ENCODE measurements at regions not wholly inside any gene's neighbourhood (a gene's known extent, or its start where the extent isn't known, plus 50 kb on each side); places are given as distances from the start of the nearest gene placed in this dataset.
"Not testable (repeated sequence)": the region's sequence is repeated elsewhere in the genome, so short reads cannot be mapped to it uniquely, and the experiment has no call there.

- TF ChIP-seq, protein P1, sequence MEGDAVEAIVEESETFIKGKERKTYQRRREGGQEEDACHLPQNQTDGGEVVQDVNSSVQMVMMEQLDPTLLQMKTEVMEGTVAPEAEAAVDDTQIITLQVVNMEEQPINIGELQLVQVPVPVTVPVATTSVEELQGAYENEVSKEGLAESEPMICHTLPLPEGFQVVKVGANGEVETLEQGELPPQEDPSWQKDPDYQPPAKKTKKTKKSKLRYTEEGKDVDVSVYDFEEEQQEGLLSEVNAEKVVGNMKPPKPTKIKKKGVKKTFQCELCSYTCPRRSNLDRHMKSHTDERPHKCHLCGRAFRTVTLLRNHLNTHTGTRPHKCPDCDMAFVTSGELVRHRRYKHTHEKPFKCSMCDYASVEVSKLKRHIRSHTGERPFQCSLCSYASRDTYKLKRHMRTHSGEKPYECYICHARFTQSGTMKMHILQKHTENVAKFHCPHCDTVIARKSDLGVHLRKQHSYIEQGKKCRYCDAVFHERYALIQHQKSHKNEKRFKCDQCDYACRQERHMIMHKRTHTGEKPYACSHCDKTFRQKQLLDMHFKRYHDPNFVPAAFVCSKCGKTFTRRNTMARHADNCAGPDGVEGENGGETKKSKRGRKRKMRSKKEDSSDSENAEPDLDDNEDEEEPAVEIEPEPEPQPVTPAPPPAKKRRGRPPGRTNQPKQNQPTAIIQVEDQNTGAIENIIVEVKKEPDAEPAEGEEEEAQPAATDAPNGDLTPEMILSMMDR (conservative IDR thresholded peaks at IDR 0.05): no peak
- no peak overlapping the region for H3K27ac ChIP-seq
Measured at GRCh38 chr12:128018067-128018466, 248.9 kb upstream of the TMEM132C start.

DNA sequence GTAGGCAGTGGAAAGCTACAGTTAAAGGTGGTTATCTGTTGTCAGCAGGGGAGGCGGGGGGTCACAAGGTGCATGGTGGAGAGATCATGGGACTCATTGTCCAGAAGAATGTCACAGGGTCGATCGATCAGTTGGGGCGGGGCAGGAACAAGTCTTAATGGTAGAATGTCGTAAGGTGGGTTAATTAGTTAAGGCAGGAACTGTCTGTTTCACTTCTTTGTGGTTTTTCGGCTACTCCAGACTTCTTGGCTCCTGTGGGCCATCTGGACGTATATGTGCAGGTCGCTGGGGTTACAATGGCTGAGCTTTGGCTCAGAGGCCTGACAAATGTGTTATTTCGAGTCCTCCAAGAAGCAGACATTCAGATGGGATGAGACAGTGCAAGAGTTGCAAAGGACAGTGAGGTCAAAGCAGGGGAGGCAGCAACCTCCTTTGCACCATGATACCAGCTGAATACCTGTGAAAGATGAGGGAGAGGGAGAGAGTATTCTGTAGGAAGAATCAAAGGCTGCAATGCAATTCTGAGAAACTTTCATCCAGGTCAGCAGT lies 246.9 kb upstream of the TMEM132C start:
- no peak overlapping the region for H3K27ac ChIP-seq
- TF ChIP-seq, protein P1 (conservative IDR thresholded peaks at IDR 0.05): no peak

DNA sequence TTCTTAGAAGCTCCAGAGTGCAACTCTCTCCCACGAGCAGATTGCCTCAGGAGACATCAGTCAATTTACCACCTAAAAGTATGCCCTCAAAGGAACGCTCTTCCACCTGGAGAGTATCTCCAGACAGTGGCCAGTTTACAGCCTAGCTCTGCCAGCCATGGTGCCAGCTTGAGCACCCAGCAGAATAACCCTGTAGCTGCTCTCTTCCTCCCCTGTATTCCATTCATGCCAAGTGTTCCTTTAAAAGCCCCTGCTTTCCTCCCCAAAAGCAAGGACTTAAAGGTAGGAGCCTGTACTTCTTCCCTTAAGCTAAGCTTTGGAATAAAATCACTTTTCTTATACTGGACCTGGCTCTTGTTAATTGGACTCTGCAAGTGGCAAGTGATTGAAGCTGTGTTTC lies 245.4 kb upstream of the TMEM132C start:
- no peak overlapping the region for H3K27ac ChIP-seq
- TF ChIP-seq, protein P1 (conservative IDR thresholded peaks at IDR 0.05): no peak

DNA sequence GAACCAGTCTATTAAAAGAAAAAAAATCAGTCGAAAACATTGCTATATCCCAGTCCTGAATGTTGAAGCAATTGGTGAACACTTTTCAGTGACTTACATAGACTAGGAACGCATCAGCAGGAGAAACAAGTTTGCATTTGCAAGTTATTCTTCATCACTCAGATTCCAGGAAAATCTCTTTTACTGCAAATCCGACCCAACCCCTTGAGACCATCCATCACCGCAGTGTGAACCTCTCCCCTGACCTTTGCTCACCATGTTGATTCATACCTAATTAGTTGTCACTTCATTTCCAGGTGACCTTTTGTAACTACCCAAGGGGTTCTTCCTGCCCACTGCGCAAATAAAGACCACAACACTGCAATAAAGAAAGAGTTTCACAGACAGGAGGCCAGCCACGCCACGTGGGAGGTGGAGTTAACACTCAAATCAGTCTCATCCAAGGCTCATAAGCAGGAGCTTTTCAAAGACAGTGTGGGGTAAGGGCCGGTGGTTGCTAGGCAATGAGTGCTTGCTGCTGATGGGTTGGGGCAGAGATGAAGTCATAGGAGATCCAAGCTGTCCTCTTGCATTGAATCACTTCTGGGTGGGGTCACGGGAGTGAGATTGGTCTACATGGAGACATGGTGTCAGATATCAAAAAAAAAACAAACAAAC lies 241.3 kb upstream of the TMEM132C start:
- H3K27ac ChIP-seq: no peak overlapping the region
- TF ChIP-seq, protein P1 (conservative IDR thresholded peaks at IDR 0.05): no peak

DNA sequence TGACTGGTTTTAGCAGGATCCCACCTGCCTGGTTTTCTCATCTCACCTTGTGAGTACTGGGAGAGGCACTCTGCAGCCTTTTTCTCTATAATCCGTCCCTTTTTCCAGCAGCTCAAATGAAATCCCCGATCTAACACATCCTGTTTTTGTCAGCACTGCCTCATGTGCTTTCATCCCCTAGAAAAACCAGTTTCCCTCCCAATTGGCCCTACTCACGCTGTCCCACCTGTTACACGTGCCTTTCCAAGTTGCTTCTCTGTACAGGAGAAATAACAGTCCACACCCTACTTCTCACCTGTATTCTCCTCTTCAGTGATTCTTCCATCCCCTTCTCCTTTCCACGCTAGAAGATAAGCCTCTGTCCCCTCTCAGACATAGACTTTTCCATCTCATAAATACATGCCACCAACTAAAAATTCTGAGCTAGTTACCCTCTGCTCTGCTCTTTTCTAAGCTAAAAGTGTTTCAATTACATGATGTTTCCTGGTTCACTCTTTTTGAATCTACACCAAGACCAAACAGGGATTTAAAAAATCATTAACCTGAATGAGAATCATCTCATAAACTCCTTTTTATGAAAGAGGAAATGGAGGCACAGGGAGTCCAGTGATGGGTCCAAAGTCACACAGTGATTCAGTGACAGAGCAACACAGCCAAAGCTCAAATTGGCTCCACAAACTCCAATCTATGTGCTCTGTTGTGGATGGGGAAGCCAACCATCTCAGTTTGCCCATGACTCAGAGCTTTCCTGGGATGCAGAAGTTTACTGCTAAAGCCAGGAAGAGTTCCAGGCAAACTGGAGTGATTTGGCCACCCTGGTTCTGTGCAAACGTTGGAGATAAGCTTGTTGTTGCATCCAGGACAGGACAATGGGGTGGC lies 240.0 kb upstream of the TMEM132C start:
- H3K27ac ChIP-seq: no peak overlapping the region
- TF ChIP-seq, protein P1 (conservative IDR thresholded peaks at IDR 0.05): no peak

DNA sequence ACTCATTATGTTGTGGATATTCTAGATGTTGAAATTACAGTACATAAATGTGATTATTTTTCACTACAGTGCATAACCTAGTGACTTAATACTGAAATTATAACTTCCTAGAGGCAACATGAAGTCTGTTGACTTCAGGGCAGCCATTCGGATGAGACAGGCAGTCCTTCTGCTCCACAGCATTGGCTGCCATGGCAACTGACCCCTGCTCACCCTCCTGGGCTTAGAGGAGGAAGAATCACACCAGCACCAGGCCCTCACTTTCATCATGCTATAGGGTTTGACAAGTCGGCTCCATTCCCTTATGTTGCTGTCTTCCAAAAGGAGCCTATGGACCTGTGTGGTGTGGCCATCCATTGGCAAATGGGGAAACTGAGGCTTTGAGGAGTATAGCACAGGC lies 233.5 kb upstream of the TMEM132C start:
- no peak overlapping the region for H3K27ac ChIP-seq
- TF ChIP-seq, protein P1 (conservative IDR thresholded peaks at IDR 0.05): no peak

- no peak overlapping the region for H3K27ac ChIP-seq
- TF ChIP-seq, protein P1 (conservative IDR thresholded peaks at IDR 0.05): no peak
Measured at GRCh38 chr12:128040971-128041370, 226.0 kb upstream of the TMEM132C start.

DNA sequence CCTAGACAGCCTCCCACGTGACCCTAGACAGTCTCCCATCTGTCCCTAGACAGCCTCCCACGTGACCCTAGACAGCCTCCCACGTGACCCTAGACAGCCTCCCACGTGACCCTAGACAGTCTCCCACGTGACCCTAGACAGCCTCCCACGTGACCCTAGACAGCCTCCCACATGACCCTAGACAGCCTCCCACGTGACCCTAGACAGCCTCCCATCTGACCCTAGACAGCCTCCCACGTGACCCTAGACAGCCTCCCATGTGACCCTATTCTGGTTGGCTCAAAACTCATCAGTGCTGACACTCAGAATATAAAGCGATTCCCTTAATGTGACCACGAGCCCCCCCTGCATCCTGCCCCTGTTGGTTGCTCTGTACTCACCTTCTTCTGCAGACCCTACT lies 224.7 kb upstream of the TMEM132C start:
- not testable (repeated sequence) for H3K27ac ChIP-seq

All from VCaP (cell line).